ENCODE measurements at regions not wholly inside any gene's neighbourhood (a gene's known extent, or its start where the extent isn't known, plus 50 kb on each side); places are given as distances from the start of the nearest gene placed in this dataset.
"Not testable (repeated sequence)": the region's sequence is repeated elsewhere in the genome, so short reads cannot be mapped to it uniquely, and the experiment has no call there.

DNA sequence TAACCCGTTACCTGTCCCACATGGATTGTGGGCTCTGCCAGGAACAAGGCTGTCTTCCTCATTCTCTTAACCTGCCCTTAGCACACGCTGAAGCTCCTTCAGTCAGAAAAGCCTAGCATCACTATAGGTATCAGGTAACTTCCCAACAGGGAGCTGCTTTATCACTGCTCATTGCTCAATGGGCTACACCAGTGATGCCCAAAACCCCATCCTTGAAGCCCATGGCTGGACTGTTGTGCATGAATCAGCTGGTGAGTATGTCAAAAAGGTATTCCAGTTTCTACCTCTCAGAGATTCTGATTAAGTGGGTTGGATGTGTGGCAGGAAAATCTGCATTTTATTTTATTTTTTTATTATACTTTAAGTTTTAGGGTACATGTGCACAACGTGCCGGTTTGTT is 362.2 kb downstream of the LRATD1 start:
- DNase-seq, result no peak

DNA sequence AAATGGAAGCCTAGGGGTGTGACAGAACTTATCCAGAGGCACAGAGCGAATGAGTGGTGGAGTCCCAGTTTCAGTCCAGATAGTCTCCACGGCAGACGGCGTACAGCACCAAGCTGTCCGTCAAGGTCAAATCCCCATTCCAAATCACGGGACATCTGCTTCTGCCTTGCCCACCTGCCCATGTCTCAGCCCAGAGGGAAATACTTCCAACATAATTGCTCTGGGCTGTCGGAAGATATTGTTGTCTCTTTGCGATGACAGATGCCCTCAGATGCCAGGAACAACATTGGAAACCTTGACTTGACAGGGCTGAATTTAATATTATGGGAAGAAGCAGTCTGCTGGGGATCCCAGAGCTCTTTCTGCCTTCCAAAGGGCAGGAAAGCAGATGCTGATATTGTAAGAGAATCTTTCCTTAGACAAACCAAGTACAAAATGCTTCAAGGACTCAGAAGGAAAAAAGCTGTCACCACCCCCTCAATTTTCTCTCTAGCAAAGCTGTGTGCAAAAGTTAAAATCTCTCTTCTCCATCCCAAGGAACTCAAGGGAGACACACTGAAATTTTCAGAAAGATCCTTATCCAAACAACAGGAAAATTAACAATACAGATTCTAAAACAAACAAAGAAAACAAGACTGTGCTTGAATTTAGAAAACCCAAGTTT is 364.0 kb downstream of the LRATD1 start:
- DNase-seq, result no peak

DNA sequence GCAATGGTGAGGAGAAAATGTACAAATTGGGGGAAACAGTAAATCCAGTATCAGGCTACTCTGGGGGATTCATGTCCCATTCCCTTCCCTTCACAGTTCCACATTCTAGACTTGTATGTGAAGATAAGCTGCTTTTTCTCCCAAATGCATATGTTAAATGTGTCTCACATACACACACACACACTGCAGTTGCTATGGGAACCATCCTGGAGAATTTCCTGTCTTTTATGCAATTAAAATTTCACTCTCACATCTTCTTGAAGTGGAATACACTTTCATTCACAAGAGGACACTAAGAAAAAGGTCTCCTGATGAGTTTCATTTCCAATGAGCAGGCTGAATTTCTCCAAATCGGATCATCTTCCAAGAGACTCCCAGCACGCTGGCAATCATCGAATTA is 366.0 kb downstream of the LRATD1 start:
- no peak for DNase-seq

DNA sequence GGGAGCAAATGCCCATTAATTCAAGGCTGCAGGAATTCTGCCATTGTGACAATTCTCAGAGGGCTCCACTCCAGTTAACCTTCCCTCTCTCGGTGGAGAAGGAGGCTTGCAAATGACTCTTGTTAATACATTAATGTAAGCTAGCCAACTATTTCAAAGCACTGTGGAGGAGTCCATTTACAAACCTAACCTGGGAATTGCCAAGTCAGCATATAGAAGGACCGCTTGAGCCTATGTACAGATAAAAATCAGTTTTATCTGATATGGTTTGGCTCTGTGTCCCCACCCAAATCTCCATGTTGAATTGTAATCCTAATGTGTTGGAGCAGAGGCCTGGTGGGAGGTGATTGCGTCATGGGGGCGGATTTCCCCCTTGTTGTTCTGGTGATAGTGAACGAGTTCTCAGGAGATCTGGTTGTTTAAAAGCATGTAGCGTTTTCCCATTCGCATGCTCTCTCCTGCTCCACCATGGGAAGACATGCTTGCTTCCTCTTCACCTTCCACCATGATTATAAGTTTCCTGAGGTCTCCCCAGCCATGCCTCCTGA is 366.7 kb downstream of the LRATD1 start:
- no peak for DNase-seq

DNA sequence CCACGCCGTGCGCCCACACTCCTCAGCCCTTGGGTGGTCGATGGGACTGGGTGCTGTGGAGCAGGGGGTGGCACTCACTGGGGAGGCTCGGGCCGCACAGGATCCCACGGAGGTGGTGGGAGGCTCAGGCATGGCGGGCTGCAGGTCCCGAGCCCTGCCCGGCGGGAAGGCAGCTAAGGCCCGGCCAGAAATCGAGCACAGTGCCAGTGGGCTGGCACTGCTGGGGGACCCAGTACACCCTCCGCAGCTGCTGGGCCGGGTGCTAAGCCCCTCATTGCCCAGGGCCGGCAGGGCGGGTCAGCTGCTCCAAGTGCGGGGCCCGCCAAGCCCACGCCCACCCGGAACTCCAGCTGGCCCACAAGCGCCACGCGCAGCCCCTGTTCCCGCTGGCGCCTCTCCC is 370.0 kb downstream of the LRATD1 start:
- DNase-seq, result not testable (repeated sequence)

DNA sequence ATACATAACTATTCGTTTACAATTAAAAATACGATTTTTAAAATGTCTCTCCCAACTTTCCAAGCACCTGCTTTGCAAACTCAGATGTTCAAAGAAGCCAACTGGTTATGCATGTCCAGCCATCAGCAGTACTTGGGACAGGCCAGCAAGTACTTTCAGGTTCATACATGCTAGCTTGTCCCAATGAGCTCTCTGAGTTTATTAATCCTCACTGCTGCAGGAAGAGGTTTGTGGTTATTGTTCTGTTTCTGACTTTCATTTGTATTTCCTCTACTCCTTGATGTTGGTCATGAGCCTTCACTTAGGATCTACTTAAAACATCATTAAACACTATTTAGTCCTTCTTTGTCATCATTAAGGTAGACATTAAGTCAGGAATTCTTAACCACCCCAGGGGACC is 374.1 kb downstream of the LRATD1 start:
- no peak for DNase-seq

DNA sequence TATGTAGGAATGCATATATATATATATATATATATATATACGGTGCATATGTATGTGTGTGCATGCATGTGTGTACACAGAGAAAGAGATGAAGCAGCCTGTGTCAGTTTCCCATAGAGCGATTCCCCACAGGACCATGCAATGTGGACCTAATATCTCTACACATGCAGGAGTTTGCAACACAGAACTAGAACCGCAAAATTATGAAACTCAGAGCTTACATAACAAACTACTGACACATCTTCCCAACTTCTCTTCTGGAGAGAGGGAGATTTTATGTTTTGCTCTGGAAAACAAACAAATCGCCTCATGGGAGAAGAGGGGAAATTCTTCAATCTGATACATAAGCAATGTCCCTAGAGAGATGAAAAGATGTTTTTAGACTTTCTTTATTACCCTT is 377.2 kb downstream of the LRATD1 start:
- no peak for DNase-seq

DNA sequence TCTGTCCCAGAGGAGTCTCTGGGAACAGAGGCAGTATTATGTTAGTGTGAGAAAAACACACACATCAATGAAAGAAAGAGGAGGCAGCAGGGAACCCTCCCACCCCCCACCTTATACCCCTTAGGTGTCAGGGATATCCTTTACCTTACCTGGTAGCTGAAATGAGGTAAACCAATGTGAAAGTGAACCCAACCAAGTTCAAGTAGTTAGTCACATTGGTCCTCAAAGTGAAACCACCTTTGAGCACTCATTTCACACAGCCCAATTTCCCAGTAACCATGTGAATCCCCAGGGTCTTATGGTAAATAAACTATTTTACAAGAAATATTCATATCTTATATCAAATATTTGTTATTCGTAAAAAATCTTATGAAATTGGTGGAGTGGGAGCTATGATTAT is 377.8 kb downstream of the LRATD1 start:
- DNase-seq, result no peak

DNA sequence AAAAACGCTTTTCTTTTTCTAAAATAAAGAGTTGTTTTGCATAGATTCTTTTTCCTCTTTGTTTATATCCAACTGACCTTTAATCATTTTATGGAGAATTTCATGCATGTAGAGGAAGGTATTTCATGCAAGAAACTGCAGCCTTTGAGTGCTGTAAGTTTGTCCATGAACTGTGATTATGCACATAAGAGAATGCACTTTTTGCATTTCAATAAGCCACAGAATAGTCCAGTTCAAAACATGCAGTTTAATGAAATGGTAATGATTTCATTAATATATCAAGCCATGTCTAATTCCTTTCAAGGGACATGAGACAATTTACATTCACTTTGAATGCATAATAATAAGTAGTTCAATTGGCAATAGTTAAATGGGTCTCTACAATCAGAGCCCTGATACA is 386.3 kb downstream of the LRATD1 start:
- DNase-seq, result no peak

DNA sequence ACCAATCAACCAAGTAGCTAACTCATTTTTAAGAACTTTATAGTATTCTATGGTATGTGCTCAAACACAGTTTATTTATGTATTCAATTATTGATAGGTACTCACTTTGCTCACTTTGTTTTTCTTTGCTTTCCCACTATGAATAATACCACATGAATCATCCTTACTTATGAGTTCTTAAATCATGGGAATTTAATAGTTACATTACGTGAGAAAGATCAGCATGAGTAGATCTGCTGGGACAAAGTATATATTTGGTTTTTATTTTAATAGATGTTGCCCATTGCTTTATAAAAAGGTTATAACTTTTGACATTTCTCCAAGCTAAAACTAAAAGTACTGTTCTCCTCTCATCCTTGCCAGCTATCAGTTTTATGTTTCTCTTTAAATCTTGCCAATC is 390.7 kb downstream of the LRATD1 start:
- DNase-seq, result no peak

DNA sequence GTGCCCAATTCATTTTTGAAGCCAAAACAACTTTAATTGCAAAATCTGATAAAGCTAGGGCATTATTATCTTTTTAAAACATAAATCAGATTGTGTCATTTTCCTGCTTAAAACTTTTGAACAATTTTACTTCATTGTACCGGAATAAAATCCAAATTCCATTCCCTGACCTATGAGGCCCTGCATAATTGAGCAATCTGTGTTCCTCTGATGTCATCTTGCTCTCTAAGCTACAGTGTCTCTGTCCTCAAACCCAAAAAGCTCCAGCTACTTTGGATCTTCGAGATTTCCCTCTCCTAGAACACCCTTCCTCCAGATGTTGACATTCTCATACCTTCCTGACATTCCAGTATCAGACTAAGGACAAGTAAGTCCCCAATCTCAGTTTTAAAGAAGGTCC is 395.9 kb downstream of the LRATD1 start:
- no peak for DNase-seq

DNA sequence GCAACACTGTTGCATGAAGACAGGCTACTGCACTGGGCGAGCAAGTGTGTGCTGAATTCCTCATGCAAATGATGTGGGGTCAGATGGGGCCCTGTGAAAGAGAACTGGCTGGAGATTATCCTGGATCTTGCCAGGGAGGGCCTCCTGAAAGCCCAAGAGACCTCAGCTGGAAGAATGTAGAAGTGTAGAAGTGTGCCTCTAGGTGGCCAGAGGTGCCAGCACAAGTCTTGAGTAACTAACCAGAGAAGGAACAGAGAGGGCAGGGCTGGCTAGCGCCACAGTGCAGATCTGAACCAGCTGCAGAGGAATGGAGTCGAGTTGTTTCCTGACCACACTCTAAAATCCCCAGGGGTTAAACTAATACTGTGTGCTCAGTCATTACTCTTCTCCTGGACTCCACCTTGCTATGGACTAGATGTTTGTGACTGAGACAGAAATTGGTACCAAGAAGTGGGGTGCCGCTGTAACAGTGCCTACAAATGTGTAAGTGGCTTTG is 399.3 kb downstream of the LRATD1 start:
- no peak for DNase-seq

DNA sequence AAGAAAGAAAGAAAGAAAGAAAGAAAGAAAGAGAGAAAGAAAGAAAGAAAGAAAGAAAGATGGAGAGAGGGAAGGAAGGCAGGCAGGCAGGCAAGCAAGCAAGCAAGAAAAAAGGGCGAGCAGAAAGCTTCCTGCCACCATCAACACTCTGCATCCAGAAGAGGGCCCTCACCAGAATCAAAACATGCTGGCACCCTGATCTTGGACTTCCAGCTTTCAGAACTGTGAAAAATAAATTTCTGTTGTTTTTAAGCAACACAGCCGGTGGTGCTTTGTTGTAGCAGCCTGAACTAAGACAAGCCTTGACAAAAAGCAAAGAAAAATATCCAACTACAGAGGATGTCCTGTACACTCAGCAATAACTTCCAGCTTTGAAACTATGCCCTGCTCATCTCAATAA is 401.7 kb downstream of the LRATD1 start:
- DNase-seq, result no peak

DNA sequence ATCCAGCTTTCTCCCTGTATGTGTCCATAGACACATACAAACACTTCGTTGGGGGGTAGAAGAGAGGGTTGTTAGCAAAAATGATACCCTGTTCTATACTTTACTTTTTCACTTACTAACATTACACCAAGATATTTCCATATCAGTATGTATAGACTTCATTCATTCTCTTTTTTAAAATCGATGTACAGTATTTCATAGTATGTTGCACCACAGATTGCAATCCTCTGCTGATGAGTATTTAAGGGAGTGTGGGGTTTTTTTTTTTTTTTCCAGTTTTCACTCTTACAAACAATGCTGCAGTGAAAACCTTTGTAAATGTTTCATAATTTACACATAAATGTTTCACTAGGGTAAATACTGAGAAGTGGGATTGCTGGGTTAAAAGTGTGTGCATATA is 402.3 kb downstream of the LRATD1 start:
- no peak for DNase-seq

DNA sequence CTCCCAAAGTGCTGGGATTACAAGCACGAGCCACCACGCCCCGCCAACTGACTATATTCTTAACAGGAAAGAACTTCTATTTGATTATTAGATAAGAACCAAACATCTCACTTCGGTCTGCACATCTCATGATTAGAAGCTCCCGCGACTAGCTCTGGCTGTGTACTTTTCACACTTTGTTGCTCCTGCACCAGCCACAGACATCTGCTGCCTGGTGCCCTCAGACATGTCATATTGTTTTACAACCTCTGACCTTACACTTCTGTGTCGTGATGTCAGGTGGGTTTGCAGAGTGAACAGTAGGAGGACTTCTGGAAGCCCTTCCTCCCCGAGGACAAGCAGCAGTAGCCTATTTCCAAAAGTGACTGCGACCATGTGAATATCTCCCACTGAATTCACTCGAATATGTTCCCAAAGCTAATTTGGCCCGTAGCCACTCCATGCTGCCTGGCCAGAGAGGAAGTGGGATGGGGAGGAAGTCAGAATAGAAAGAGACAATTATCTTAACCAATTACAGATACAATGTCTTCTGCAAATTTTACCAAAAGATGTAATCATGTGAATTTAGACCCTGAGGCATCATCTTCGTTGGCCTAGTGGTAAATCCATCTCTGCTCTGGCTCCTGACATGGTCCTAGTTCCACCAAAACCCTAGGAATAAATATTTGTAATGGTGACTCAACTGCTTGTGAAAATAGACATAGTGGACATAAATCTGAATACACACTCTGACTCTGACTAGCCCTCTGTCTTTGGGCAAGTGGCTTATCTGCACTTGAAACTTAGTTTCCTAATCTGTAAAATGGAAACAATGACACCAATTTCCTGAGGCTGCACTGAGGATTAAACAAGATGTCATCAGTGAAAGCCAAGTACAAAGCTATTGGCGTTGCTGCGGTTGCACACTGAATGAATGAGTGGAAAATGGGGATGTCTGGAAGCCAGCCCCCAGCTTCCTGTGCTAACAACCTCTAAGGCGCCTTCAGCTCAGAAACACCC is 406.1 kb downstream of the LRATD1 start:
- no peak for DNase-seq

DNA sequence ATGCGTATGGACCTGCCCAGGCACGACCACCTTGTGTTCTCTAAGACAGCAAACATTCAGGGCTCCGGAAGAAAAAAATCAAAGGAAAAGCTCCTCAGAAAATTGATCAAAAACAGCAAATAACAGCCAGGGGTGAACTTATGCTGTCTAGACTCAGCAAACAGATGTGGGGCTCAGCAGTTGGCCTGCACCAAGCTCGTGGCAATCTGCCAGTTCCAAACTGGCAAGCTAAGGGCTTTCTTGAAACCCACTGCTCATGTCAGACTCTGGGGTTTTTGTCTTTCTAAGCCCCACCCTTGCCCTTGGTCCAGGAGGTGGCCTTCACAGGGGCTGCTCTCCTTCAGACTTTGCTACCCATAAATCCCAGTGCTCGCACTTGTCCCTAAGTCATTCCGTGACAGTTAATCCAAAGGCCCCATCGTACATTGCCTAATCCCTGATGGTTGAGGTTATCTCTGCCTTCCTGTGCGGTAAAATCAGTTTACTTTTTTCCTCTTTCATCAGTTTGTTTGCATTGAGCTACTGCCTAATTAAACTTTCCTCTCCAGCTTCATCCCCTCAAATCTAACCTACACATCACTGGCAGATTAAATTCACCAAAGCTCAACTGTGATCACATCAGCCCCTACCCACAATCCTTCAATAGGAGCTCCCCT is 408.0 kb downstream of the LRATD1 start:
- DNase-seq, result no peak

DNA sequence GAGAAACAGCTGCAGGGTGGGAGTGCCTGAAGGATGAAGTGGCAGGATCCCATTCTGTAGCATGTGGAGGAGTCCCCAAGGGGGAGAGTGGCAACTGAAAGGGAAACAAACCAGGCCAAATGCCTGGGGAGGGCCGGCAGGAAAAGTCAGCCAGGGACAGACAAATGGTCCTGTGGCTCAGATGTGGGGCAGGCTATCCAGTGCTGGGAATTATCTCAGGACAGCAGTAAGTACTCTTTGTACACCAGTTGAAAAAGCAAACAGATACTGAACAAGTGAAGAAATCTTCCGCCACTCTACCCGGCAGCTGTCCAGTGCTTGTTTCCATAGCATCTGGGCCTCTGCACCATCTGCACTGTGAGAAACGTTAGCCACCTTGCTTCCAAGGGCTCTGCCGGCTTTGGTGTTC is 408.9 kb downstream of the LRATD1 start:
- no peak for DNase-seq

DNA sequence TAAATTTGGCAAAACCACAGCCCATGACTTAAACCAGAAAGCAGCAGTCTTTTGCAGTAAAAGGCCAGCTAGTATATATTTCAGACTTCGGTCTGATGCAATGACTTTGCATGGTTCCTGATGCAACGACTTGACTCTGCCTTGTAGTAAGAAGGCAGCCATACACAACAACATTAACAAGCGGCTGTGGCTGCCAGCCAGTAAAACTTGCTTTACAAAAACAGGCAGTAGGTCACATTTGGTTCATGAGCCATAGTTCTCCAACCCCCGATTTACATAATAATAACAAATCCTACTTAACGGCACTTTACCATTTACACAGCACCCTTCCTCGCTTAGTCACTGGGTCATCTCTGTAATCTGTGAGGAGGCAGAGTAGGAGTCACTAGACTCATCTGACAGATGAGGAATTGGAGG is 410.3 kb downstream of the LRATD1 start:
- DNase-seq, result no peak

DNA sequence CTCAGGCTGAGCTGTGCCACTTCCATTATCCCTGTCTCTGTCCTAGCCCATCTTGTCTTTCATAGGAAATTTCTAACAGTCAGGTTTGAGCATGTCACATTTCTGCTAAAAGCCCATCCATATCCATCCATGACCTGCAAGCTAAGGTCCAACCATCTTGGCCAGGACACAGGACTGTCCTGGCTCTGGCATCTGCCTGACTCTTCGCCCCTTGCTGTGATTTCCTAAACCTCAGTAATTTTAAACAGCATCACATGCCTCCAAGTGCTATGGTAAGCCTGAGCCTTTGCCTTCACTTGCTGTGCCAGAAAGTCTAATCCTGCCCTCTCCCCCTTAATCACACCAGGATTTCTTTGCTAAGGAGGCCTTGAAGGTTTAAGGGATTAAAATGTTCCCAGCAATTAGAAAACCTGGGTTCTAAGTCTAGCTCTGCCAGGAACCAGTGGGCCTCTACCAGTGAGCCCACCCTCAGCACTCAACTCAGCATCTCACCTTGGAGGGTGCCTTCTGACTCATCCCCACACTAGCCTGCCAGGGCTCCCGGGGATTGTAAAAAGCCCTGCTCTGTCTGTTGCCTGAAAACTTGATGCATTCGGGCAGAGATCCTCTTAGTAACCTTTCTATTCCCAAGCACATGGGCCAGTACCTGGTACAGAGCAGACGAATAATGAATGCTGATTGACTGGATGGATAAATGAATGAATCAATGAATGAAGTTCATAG is 411.0 kb downstream of the LRATD1 start:
- no peak for DNase-seq

DNA sequence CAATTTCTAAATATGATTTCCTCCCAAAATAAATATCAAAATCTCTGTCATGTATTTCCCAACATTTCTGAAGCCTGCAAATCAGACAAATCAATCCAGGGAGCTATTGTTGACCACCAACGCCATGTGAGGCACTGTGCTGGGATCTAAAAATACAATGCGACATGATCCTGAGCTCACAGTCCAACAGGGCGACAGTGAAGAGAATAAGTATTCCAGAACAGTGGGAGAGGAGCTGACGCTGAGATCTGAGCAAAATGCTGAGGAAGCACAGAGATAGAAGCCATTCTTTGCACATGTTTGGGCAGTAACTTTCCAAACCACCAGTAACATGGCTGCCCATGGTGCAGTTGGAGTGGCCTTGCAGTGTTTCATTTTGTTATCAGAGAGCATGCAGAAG is 412.5 kb downstream of the LRATD1 start:
- no peak for DNase-seq

DNA sequence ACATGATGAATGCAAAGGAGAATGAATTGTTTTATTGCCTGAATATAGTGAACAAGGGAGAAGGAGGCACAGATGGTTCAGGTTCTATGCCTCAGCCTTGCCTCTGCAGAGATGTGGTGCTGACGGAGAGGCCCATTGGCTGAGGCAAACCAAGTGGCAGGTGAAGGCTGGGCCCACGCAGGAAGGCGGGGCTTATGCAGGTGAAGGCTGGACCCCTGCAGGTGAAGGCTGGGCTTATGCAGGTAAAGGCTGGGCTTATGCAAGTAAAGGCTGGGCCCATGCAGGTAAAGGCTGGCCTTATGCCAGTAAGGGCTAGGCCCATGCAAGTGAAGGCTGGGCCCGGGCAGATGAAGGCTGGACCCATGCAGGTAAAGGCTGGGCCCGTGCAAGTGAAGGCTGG is 414.7 kb downstream of the LRATD1 start:
- DNase-seq, result no peak

DNA sequence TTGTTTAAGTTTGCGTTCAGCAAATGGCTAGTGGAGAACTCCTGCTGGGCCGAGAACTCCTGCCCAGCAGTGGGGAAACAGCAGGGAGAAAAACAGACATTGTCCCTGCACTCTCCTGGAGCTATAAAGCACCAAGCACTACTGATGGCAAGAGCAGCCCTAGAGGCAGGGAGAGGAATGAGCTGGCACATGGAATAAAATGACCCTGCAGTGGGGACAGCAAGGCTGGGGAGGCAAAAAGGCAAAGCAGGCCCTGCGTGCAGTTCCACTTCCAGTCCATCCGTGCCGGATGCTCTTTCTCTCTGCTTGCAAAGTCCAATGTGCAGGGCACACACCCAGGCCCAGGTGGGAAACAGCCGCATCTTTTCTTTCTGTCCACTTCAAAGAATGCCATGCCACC is 415.5 kb downstream of the LRATD1 start:
- DNase-seq, result no peak

All from NK-92 treated with Interleukin-12 subunit alpha and Interleukin-12 subunit beta, amount 100 ng/mL, for 24 hours (cell line).